Duodenal mucosa (tissue), 2 donors: ENCODE measurements at regions not wholly inside any gene's neighbourhood (a gene's known extent, or its start where the extent isn't known, plus 50 kb on each side); places are given as distances from the start of the nearest gene placed in this dataset.
A peak's percentile ranks its signal among the peaks of the same experiment; 100 is the strongest.

Experiments
- H3K27ac ChIP-seq: one replicate; pipeline ENCODE4 v1.7.0; 2013; ENCODE audit warnings: low read depth, low read length
- H3K27me3 ChIP-seq, 2 donors: one replicate each; pipeline ENCODE4 v1.7.0; 2013; ENCODE audit warnings: low read length in 2 of 2, control low read depth in 1 of 2; ENCODE audit not compliant: insufficient read depth in 2 of 2, control insufficient read depth in 1 of 2
- H3K36me3 ChIP-seq, 2 donors: one replicate each; pipeline ENCODE4 v1.7.0; 2013; ENCODE audit warnings: low read length in 2 of 2, control low read depth in 1 of 2; ENCODE audit not compliant: insufficient read depth in 2 of 2, control insufficient read depth in 1 of 2
- H3K4me1 ChIP-seq, 2 donors: one replicate each; pipeline ENCODE4 v1.7.0; 2013; ENCODE audit warnings: low read length in 2 of 2, control low read depth in 1 of 2; ENCODE audit not compliant: insufficient read depth in 2 of 2, control insufficient read depth in 1 of 2
- H3K4me3 ChIP-seq, 2 donors: one replicate each; pipeline ENCODE4 v1.7.0; 2013; ENCODE audit warnings: low read length in 2 of 2, low read depth in 1 of 2
- H3K9ac ChIP-seq, 2 donors: one replicate each; pipeline ENCODE4 v1.7.0; 2013; ENCODE audit warnings: low read length in 2 of 2, low read depth in 1 of 2
- H3K9me3 ChIP-seq, 2 donors: one replicate each; pipeline ENCODE4 v1.7.0; 2013; ENCODE audit warnings: low read length in 2 of 2, control low read depth in 1 of 2; ENCODE audit not compliant: control insufficient read depth in 1 of 2

DNA sequence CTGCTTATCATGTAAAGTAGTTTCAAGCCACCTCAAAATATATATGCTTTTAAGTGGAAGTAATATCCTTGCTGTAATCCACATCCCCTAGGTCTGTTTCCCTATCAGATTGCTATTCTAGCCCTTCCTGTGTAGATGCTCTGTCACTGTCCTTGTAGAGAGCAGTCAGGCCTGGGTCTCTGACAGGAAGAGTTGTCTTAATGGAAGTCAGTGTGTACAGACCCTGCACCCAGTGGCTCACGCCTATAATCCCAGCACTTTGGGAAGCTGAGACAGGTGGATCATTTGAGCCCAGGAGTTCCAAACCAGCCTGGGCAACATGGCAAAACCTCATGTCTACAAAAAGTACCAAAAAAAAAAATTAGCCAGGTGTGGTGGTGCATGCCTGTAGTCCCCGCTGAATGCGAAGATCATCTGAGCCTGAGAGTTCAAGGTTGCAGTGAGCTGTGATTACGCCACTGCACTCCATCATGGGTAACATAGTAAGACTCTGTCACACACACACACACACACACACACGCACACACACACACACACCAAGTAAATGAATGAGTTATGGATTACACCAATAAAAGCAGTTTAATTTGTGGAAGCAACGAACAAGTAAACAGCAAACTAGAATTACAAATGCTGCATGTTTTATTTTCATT is 70.2 kb upstream of the DSC1 start:
- Histone ChIP-seq H3K4me1 (peaks cover 17 to 43% of the 10 kb centered on the region in 2 donors), H3K27ac (no peak overlapping the region), H3K36me3 (no peaks in the 10 kb centered on the region), H3K4me3 (no peak overlapping the region), H3K27me3 (no peaks in the 10 kb centered on the region), H3K9me3 (no peaks in the 10 kb centered on the region), H3K9ac (no peak overlapping the region)

DNA sequence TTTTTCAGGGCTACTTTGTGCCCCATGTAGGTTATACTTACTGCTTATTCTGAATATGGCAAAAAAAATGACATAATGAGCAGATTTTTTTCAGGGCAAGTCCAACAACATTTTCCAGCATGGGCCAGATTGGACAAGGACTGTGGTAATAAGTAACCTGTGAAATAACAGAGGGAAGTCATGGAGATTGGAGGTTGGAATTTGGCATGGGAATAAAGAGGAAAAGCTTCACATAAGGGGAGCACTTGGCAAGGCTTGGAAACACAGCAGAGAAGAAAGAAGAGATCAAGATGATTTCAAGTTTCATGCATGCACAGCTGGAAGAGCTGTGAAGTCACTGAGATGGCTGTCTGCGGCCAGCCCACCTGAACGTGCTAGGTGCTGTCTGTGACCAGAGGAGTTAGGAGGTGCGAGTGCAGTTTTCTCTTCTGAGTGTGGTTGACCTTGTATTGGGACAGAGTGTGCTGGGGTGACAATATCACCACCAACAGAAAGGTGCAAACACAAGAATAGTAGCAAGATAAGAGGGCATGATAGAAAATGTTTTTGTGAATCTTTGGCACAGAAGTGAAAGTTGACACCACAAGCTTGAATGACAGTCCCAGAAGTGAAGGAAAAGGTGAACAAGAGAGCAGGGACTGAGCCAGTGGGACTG is 71.1 kb upstream of the DSC1 start:
- H3K9ac ChIP-seq = no peak overlapping the region
- H3K27ac ChIP-seq = peak overlapping the region; percentile 27
- H3K4me1 ChIP-seq = peaks cover 20 to 41% of the 10 kb centered on the region in 2 donors
- peak overlapping the region; percentile 18 to 23 for H3K4me3 ChIP-seq
- no peaks in the 10 kb centered on the region for H3K27me3 ChIP-seq
- no peaks in the 10 kb centered on the region for H3K36me3 ChIP-seq
- no peaks in the 10 kb centered on the region for H3K9me3 ChIP-seq

DNA sequence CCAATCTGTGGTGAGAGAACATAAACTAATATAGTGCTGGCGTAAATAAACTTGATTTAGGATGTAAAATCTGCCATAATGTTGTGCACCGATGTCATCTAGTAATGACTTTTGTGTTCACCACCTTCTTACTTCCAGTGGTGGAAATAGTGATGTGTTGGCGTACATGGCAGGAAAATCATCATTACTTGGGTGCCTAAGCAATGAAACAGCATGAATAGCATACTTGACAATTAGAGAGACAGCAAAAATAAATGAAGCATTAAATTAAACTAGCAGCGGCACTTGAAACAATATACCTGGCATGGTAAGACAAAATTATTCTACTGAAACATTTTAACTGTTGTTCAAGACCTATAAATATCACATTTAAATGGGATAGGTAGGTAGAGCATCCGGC is 73.2 kb upstream of the DSC1 start:
- H3K27me3 ChIP-seq = no peaks in the 10 kb centered on the region
- H3K4me3 ChIP-seq = no peak overlapping the region
- peaks cover 18 to 30% of the 10 kb centered on the region in 2 donors for H3K4me1 ChIP-seq
- H3K36me3 ChIP-seq = no peaks in the 10 kb centered on the region
- no peaks in the 10 kb centered on the region for H3K9me3 ChIP-seq
- no peak overlapping the region for H3K27ac ChIP-seq
- no peak overlapping the region for H3K9ac ChIP-seq

DNA sequence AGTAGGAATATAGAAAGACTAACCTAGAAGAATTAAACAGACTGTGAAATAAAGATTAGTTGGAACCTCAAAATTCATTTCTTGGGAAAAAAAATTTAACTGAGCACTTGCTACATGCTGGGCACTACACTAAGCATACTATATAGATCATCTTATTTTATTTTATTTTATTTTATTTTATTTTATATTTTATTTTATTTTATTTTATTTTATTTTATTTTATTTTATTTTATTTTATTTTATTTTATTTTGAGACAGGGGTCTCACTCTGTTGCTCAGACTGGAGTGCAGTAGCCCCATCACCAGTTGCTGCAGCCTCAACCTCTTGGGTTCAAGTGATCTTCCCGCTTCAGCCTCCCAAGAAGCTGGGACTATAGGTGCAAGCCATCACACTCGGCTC is 74.5 kb upstream of the DSC1 start:
- H3K4me1 ChIP-seq = peaks cover 18 to 27% of the 10 kb centered on the region in 2 donors
- no peaks in the 10 kb centered on the region for H3K9me3 ChIP-seq
- no peak overlapping the region for H3K4me3 ChIP-seq
- no peak overlapping the region for H3K9ac ChIP-seq
- H3K27ac ChIP-seq = no peak overlapping the region
- H3K27me3 ChIP-seq = no peaks in the 10 kb centered on the region
- H3K36me3 ChIP-seq = no peaks in the 10 kb centered on the region

DNA sequence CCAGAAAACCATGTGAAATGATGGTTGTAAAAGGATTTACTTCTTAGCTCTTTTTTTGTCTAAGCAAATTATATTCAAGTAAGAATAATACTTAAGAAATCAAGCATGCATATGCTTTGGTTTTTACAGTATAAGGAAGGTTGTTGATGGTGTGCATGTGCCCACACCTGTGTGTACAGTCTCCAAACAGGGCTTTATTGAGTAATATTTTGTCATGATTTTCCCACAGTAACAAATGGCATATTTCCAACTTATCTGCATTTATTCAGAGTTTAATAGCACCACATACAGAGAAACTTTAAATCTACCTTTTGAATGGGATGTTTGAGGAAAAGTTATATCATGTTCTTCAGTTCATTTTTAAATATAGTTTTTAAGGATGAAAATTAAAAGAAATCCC is 76.5 kb upstream of the DSG1 start:
- Histone ChIP-seq H3K9me3 (no peaks in the 10 kb centered on the region), H3K27ac (no peak overlapping the region), H3K27me3 (no peaks in the 10 kb centered on the region), H3K4me1 (peaks cover 33 to 35% of the 10 kb centered on the region in 2 donors), H3K4me3 (no peak overlapping the region), H3K36me3 (no peaks in the 10 kb centered on the region), H3K9ac (no peak overlapping the region)

DNA sequence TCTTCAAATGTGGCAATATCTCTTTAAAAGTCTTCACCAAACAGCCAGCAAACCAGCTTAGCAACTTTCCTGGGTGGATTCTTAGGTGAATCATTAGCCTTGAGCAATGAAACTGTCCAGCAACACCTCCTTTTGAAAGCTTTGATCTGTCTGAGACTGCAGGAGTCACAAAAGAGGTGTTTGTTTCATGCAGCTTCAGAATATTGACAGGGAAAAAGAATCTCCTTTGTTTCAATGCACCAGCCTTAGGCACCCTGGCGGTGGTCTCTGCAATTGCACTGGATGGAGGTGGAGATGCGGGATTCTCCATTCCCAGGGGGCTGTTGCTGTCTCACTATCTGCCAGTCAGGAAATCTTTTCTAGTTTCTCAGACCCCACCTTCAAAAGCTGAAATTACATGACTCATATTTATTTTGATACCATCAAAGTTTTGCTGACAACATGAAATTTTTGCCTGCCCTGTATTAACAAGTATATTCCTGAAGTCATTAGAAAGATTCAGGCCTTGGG is 76.0 kb upstream of the DSG1 start:
- no peaks in the 10 kb centered on the region for H3K36me3 ChIP-seq
- no peak overlapping the region for H3K27ac ChIP-seq
- H3K9me3 ChIP-seq = no peaks in the 10 kb centered on the region
- no peak overlapping the region for H3K9ac ChIP-seq
- peak overlapping the region in 1 of 2 donors; percentile 5 for H3K4me3 ChIP-seq
- peaks cover 33 to 35% of the 10 kb centered on the region in 2 donors for H3K4me1 ChIP-seq
- H3K27me3 ChIP-seq = no peaks in the 10 kb centered on the region

DNA sequence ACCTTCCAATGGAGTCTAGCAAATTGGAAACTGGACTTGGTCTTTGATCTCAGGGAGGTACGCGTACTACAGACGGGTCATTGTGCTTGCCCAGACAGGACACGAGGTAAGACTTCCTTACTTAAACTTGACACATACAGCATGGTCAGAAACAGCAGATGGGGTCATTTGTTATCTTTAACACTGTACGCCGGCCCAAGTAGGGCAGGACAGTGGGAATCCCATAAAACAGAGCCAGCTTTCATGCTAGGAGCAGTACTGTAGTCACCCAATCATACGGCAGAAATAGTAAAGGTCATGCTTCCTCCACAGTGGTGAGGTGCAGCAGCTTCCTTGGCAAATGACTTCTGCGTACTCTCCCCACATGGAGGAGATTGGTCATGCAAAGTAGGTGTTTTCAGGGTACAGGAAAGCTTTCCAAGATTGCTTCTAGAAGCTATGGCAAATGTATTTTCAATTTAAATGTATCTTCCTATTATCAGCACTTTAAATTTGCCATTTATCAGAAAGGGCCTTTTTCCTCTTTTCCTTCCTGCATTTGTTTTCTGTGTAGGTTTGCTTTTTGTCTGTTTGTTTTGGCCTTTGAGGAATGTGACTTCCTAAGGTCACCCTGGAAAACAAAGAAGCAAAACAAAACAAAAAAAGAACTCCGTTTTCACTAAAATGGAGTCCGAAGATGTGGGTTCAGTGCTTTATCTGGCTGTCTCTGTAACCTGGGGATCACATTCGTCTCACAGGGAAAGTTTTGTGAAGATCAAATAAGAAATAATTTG is 74.0 kb upstream of the DSG1 start:
- Histone ChIP-seq H3K9ac (peak overlapping the region; percentile 3 to 52), H3K27ac (no peak overlapping the region)

DNA sequence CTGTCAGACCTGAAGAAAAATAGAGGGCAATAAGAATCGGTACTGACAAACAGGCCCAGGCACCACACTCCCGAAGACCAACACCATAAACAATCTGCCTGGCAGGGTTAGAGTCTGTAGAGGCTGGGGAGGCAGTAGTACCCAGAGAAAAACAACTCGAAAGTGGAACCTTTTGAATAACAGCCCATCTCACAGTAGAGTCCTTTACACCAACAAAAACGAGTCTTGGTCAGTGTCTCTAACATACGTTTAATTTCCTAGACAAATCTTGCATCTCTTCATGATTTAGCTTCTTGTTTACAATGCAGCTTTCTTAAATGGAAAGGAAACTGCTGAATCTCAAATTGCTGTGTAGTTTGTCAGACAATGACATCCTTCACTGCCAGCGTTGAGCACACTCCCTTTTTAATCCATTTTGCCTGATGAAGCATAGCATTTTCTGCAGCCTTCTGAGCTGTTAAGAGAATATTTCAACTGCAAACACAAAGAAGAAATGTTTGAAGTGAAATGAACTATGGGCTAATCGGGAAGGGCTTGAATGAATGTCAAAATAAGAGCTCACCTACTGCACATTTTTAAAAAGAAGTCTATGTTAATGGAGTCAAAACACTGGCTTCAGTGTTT is 73.1 kb upstream of the DSG1 start:
- peak overlapping the region; percentile 5 for H3K27ac ChIP-seq
- peak overlapping the region; percentile 3 to 52 for H3K9ac ChIP-seq
- peak overlapping the region; percentile 37 to 57 for H3K4me3 ChIP-seq
- no peaks in the 10 kb centered on the region for H3K9me3 ChIP-seq
- peaks cover 30 to 33% of the 10 kb centered on the region in 2 donors for H3K4me1 ChIP-seq
- H3K36me3 ChIP-seq = no peaks in the 10 kb centered on the region
- H3K27me3 ChIP-seq = no peaks in the 10 kb centered on the region

More for the DNA sequence above, 74.0 kb upstream of the DSG1 start:
- Histone ChIP-seq H3K4me1 (peaks cover 30 to 33% of the 10 kb centered on the region in 2 donors), H3K27me3 (no peaks in the 10 kb centered on the region), H3K9me3 (no peaks in the 10 kb centered on the region), H3K4me3 (peak overlapping the region; percentile 19 to 57), H3K36me3 (no peaks in the 10 kb centered on the region)

DNA sequence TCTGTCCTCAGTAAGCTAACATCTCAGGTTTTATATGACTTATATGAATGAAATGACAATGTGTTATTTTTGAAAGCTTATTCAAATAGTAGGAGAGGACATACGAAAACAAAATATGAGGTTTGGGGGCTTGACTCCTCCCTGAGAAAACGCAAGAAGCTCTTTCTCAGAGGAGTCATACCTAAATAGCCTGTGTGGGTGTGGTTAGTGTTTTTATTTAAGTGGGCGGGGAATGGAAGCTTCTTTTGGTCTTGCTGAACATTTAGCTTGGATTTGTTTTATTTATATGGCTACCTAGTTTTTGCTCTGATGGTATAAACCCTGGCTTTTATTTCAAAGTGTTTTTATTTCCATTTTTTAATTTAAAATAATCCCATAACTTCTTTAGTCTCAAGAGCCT is 72.1 kb upstream of the DSG1 start:
- Histone ChIP-seq H3K36me3 (no peaks in the 10 kb centered on the region), H3K27me3 (no peaks in the 10 kb centered on the region), H3K9ac (no peak overlapping the region), H3K4me3 (no peak overlapping the region), H3K27ac (no peak overlapping the region), H3K4me1 (peaks cover 30 to 33% of the 10 kb centered on the region in 2 donors), H3K9me3 (no peaks in the 10 kb centered on the region)
